Central memory CD4-positive, alpha-beta T cell (primary cell): ENCODE measurements at regions not wholly inside any gene's neighbourhood (a gene's known extent, or its start where the extent isn't known, plus 50 kb on each side); places are given as distances from the start of the nearest gene placed in this dataset.
"Not testable (repeated sequence)": the region's sequence is repeated elsewhere in the genome, so short reads cannot be mapped to it uniquely, and the experiment has no call there.

Experiments
- DNase-seq: peaks from one replicate; pipeline ENCODE4 v3.0.0; 2022

- DNase-seq = no peak
Measured at GRCh38 chr17:70658840-70659239, 489.5 kb downstream of the KCNJ2 start.

- DNase-seq = no peak
Measured at GRCh38 chr17:70661342-70662222, 492.2 kb downstream of the KCNJ2 start.

DNA sequence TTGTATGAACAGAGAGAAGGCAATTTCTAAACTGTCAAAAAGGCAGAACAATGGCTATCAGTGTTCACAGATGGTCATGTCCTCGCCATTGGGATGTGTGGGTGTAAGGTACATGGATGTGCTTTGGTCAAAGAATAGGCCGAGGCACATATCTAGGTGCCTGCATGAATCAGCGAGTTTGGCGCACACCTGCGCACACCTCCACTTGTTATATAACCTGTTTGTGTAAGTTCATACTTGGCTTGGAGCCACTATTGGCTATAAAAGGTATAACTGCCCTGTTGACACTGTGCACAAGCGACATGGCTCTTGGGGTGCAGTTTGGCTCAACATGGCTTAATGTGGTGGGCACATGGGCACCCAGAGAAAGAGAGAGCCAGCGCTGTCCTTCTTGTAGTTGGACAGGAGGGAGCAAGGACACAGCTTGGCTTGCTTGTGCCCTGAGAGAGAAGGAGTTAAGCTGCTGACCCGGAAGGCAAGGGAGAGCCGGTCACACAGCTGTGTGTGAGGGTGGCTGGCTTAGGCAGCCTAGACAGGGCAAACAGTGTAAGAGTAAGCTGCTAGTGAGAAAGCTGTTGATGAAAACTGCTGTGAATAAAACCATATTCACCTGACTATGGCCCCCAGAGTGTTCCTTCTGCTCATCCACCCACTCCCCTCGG is 499.1 kb downstream of the KCNJ2 start:
- DNase-seq = no peak

DNA sequence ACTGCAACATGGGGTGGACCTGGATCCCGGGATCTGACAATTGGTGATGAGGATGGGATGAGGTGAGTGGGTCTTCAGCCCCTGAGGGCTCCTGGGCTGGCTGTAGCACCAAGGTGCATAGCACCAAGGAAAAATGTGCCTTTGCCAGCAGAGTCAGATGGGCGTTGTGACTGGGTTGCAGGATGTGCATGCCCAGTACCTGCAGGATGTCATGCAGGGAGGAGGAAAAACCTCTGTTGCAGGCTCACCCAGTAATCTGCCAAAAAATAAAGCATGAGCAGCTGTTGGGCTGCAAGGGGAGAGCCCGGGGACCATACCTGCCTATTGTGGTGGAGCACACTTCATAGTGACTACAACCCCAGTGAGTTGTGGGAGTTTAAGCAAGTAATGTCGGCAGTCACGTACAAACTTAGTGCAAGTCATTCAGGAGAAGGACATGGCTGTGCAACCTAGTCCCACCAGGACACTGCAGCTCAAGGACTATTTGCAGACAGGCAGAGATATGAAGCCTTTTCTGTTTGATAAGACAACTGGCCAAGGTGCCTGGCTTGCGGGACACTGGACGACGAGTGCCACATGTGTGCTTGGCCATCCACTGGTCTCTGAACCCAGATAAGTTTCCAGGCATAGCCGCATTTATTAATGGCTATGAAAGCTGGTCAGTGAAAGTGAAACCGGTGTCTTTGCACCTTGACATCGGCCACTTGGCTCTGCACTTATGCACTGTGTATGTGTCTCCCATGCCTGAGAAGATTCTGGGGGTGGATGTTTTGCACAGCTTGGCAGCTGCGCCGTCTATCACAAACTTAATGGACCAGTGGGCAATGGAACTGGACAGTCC is 499.8 kb downstream of the KCNJ2 start:
- DNase-seq = no peak

DNA sequence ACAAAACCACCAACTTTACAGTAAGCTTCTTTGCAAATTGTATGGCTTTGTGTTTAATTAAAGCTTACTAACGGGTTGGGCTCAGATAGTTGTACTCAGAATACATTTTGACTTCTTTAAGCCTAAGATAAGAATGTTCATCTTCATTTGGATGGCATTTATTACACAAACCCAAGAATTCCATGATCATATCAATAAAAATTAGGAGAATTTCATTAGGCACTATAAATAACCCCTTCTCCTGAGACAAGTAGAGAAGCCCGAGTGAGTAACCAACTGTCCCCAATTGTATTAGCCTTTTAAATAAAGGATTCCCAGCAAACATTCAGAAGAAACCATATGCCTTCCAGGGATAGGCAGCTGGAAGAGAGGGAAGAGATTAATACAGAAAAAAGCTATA is 504.7 kb downstream of the KCNJ2 start:
- no peak for DNase-seq

DNA sequence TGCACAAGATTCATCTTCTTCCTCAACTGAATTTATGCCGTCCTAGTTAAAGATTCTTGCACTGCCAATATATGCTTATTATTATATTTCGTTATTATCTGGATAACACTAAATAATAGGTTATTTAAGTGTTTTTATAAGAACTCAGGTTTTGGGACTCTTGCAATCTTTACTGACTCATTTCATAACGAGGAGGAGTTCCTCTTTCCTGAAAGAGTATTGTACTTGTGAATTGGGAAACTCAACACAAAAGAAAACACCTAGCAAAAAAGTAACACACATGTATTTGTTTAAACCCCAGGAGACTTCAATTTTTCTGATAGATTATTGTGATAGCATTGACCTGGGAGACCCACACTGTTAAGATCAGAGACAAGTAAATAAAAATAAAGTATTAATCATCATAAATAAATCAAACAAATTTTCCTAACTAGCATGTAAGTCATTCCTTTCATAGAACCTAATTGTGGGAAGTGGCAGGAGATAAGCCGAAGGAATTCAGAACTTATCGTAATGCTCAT is 505.8 kb downstream of the KCNJ2 start:
- no peak for DNase-seq

GRCh38 chr17:70677783-70678647 is 508.7 kb downstream of the KCNJ2 start:
- DNase-seq = no peak

GRCh38 chr17:70678889-70679288 is 509.6 kb downstream of the KCNJ2 start:
- no peak for DNase-seq

GRCh38 chr17:70683936-70684335 is 514.6 kb downstream of the KCNJ2 start:
- DNase-seq = no peak

DNA sequence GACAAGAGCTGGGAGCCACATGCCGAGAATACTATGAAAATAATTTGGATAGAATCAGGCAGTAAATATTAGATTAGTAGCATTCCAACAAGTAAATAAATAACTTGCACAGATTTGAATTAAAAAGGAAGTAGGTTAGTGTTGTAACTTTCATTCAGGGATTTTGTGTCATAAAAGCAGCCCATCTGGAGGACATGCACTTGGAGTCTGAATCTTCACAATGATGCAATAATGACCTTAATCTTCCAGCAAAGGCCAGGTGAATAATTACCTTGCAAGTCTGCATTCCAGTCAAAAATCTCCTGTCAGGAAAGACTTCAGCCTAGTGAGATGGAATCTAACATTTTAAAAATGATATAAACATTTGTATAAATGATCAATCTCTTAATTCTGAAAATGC is 518.1 kb downstream of the KCNJ2 start:
- no peak for DNase-seq

DNA sequence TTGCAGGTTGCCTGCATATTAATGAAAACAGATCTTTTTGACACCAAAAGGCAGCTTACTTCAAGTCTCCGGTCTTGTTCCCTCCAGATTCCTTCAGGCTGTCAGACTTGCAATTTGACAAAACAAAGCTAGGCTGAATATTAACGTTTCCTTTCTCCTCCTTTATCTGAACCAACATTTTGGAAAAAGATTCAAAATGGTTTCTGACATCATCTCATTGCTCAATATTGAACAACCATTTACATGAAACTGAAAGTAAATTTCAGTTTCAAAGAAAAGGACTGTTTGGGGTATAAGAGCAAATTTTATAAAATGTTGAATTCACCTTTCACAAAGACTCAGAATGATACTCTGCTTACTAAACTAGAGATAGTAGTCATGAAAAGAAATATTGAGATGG is 521.8 kb downstream of the KCNJ2 start:
- DNase-seq = no peak

DNA sequence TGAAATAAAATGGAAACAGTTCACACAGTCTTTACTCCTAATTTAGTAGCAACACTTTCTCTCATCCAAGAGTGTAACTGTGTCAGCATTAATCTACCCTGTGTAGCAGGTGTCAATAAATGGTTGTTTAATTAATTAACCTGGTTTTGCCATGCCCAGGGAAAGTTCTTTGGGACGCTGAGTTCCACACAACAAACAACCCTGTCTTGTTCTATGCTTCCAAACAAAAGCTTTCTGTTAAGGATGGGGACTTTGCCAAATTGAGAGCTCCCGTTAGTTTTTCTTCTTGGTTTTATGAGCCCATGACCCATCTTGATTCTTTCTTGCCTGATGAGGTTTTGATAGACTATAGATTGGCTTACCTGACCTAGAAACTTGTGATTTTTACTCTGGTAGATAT is 530.1 kb downstream of the KCNJ2 start:
- no peak for DNase-seq

GRCh38 chr17:70702683-70703255 is 533.4 kb downstream of the KCNJ2 start:
- DNase-seq = no peak

- DNase-seq = no peak
Measured at GRCh38 chr17:70709596-70709995, 540.3 kb downstream of the KCNJ2 start.

- DNase-seq = no peak
Measured at GRCh38 chr17:70713694-70714093, 544.4 kb downstream of the KCNJ2 start.

- no peak for DNase-seq
Measured at GRCh38 chr17:70716551-70716950, 547.2 kb downstream of the KCNJ2 start.

- DNase-seq = no peak
Measured at GRCh38 chr17:70717042-70717441, 547.7 kb downstream of the KCNJ2 start.

GRCh38 chr17:70736375-70736957 is 567.1 kb downstream of the KCNJ2 start:
- no peak for DNase-seq

GRCh38 chr17:70739065-70739464 is 569.7 kb downstream of the KCNJ2 start:
- DNase-seq = no peak

- not testable (repeated sequence) for DNase-seq
Measured at GRCh38 chr17:70746574-70746973, 577.2 kb downstream of the KCNJ2 start.

DNA sequence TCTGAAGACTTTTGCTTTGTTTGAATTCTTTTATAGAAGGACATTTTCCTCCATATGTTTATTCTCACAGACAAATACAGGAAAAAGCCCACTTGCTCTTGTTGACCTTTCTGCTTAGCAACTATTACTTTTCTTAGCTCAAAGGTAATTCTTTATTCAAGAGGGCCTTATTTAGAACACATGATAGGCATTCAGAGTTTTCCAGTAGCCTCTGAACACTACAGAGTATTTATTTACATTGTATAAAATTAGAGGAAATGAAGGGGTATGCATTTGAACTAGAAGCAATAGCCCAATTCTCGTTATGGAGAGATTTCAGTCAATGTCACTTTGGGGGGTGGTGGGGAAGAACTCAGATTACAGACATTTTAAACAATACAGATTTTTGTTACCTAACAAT is 581.7 kb downstream of the KCNJ2 start:
- no peak for DNase-seq
